ENCODE measurements at regions not wholly inside any gene's neighbourhood (a gene's known extent, or its start where the extent isn't known, plus 50 kb on each side); places are given as distances from the start of the nearest gene placed in this dataset.
A peak's percentile ranks its signal among the peaks of the same experiment; 100 is the strongest.

DNA sequence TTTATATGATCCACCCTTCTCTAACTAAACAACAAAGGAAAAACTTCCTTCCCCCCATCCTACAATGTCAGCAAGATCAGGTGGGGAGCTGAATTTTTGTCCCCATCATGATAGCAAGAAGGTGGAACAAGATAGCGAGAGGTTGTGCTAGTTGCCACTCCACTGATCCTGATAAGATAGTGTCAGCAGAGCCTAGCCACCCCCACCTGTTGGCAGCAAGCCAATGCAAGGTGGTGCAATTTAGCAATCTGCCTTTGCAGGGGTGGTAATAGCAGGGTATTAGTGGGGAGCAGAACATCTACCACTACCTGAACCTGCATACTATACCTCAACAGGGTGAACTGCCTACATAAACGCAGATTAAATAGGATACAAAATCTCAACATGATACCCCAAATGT is 80.2 kb upstream of the MAMLD1 start:
- Histone ChIP-seq H3K4me3 (no peak overlapping the region), H3K36me3 (no peaks in the 10 kb centered on the region), H3K27me3 (no peaks in the 10 kb centered on the region), H3K9me3 (no peaks in the 10 kb centered on the region), H3K4me1 (no peaks in the 10 kb centered on the region), H3K27ac (no peak overlapping the region)
- peak; percentile 33 to 61 (median 53) for ATAC-seq
- WGBS (ENCODE audit: insufficient coverage, low coverage, low lambda C conversion rate, missing lambda C conversion rate) = 37% methylated on average over 2 of the region's 2 CpGs
- DNase-seq = peak; percentile 47 to 64 (median 61)
- intact Hi-C loops (cut with DNase I) = no loop called here
- no peak for TF ChIP-seq POLR2A (IDR thresholded peaks at IDR 0.05)
- no peak for TF ChIP-seq CTCF (IDR thresholded peaks at IDR 0.05)

- Histone ChIP-seq H3K27me3 (no peaks in the 10 kb centered on the region), H3K36me3 (no peaks in the 10 kb centered on the region), H3K9me3 (no peaks in the 10 kb centered on the region), H3K4me1 (peaks cover 0 to 23% (median 0%) of the 10 kb centered on the region in 4 donors), H3K27ac (peak overlapping the region in 1 of 3 donors; percentile 41), H3K4me3 (no peak overlapping the region)
- intact Hi-C loops (cut with DNase I) = no loop called here
- peak; percentile 65 to 91 (median 89) for DNase-seq
- TF ChIP-seq POLR2A (IDR thresholded peaks at IDR 0.05) (no peak), CTCF (IDR thresholded peaks at IDR 0.05) (no peak)
- whole genome bisulfite sequencing (ENCODE audit: insufficient coverage, low coverage, low lambda C conversion rate, missing lambda C conversion rate) = 63% methylated on average over 2 of the region's 5 CpGs
- peak; percentile 69 to 93 (median 86) for ATAC-seq
These were observed 72.1 kb upstream of the MAMLD1 start for GRCh38 chrX:150291014-150291413.

DNA sequence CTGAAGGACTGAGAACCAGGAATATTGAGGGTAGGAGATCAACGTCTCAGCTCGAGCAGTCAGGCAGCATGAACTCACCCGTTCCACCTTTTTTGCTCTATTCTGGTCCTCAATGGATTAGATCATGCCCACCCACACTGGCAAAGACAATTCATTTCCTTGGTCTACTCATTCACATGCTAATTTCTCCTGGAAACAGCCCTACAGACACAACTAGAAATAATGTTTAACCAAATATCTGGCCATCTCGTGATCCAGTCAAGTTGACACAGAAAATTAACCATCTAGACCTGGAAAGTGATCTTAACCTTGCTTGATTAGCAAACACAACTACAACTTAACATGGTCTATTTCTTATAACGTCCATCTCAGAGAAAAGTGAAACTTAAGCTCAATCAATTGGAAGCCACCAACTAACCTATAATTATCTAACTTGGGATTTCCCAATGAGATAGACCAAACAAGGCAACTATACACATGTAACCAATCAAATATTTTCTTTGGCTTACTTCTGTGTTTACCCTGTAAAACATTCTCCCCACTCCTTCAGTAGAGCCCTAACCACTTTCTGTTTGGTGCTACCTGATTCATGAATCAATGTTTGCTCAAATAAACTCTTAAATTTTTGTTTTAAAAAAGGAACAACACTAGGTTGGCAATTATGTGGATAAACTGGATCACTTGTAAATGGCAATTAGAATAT is 69.7 kb upstream of the MAMLD1 start:
- H3K4me1 ChIP-seq = peaks cover 0 to 23% (median 0%) of the 10 kb centered on the region in 4 donors
- TF ChIP-seq CTCF (IDR thresholded peaks at IDR 0.05) (no peak), POLR2A (IDR thresholded peaks at IDR 0.05) (no peak)
- 44% methylated on average over 5 of the region's 5 CpGs for WGBS (ENCODE audit: insufficient coverage, low coverage, low lambda C conversion rate, missing lambda C conversion rate)
- H3K9me3 ChIP-seq = no peaks in the 10 kb centered on the region
- intact Hi-C loops (cut with DNase I) = no loop called here
- peak overlapping the region in 2 of 3 donors; percentile 3 to 15 for H3K27ac ChIP-seq
- no peaks in the 10 kb centered on the region for H3K27me3 ChIP-seq
- ATAC-seq (peak; percentile 80 to 93 (median 88)), DNase-seq (no peak)
- H3K4me3 ChIP-seq = peak overlapping the region in 1 of 3 donors; percentile 19
- no peaks in the 10 kb centered on the region for H3K36me3 ChIP-seq

DNA sequence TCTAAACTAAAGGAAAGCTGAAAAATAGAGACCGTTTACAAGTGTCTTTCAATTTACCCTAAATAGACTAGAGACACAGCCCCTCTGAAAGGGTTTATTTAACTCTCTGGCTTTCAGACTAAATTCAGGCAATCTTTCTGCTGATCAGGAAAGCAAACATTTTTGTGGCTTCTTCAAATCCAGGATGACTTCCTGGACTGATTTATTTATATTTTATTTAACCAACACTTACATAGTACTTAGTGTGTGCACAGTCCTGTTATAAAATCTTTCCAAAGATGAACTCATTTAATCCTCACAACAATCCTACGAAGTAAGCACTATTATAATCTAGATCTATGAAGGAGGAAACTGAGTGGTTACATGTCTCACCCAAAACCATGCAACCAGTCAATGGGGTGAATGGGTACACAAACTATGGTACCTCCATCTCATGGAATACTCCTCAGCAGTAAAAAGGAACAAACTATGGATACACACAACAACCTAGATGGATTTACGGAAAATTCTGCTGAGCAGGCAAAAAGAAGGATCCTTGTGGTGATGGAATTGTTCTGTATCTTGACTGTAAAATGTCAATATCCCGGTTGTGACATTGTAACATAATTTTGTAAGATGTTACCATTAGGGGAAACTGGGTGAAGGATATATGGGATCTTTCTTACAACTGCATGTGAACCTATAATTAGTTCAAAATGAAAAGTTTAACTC is 64.1 kb upstream of the MAMLD1 start:
- intact Hi-C loops (cut with DNase I) = no loop called here
- H3K27me3 ChIP-seq = no peaks in the 10 kb centered on the region
- 74% methylated on average over 4 of the region's 4 CpGs for WGBS (ENCODE audit: insufficient coverage, low coverage, low lambda C conversion rate, missing lambda C conversion rate)
- peaks cover 0 to 5% (median 0%) of the 10 kb centered on the region in 4 donors for H3K4me1 ChIP-seq
- no peak for ATAC-seq
- no peak for TF ChIP-seq POLR2A (IDR thresholded peaks at IDR 0.05)
- TF ChIP-seq CTCF (IDR thresholded peaks at IDR 0.05) = no peak
- no peak for DNase-seq
- no peaks in the 10 kb centered on the region for H3K9me3 ChIP-seq
- no peak overlapping the region for H3K27ac ChIP-seq
- H3K36me3 ChIP-seq = no peaks in the 10 kb centered on the region
- no peak overlapping the region for H3K4me3 ChIP-seq

Measured in right lobe of liver (tissue), 6 donors.